ENCODE measurements at regions not wholly inside any gene's neighbourhood (a gene's known extent, or its start where the extent isn't known, plus 50 kb on each side); places are given as distances from the start of the nearest gene placed in this dataset.

- no peak for TF ChIP-seq POLR2A (IDR thresholded peaks at IDR 0.05)
- TF ChIP-seq, protein P1, sequence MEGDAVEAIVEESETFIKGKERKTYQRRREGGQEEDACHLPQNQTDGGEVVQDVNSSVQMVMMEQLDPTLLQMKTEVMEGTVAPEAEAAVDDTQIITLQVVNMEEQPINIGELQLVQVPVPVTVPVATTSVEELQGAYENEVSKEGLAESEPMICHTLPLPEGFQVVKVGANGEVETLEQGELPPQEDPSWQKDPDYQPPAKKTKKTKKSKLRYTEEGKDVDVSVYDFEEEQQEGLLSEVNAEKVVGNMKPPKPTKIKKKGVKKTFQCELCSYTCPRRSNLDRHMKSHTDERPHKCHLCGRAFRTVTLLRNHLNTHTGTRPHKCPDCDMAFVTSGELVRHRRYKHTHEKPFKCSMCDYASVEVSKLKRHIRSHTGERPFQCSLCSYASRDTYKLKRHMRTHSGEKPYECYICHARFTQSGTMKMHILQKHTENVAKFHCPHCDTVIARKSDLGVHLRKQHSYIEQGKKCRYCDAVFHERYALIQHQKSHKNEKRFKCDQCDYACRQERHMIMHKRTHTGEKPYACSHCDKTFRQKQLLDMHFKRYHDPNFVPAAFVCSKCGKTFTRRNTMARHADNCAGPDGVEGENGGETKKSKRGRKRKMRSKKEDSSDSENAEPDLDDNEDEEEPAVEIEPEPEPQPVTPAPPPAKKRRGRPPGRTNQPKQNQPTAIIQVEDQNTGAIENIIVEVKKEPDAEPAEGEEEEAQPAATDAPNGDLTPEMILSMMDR (IDR thresholded peaks at IDR 0.05) = no peak
These were observed 252.9 kb downstream of the MAT2B start for GRCh38 chr5:163758283-163758711.
